ENCODE measurements at regions not wholly inside any gene's neighbourhood (a gene's known extent, or its start where the extent isn't known, plus 50 kb on each side); places are given as distances from the start of the nearest gene placed in this dataset.

- Histone ChIP-seq H3K36me3 (ENCODE audit: control insufficient read depth, low read length) (no peaks in the 10 kb centered on the region), H3K4me2 (ENCODE audit: low read length) (no peak overlapping the region)
- TF ChIP-seq EZH2phosphoT487 (IDR thresholded peaks at IDR 0.05; ENCODE audit: borderline replicate concordance, low read length) (no peak), CTCF (IDR thresholded peaks at IDR 0.05; ENCODE audit: low read depth, low read length, poor library complexity, severe bottlenecking) (no peak)
Measured at GRCh38 chr4:62344474-62344873, 1144.3 kb downstream of the ADGRL3 start.

GRCh38 chr4:62342346-62342745 is 1142.2 kb downstream of the ADGRL3 start:
- no peaks in the 10 kb centered on the region for H3K9me2 ChIP-seq (replicated peaks; ENCODE audit: control insufficient read depth, low read length)
- H3K27ac ChIP-seq (ENCODE audit: low read depth, low read length), result no peak overlapping the region
- peaks cover 3% of the 10 kb centered on the region; the same call in 1 of the 2 replicates for H3K9me3 ChIP-seq (ENCODE audit: control insufficient read depth, insufficient read depth, low read length)
- no peak for TF ChIP-seq CTCF (IDR thresholded peaks at IDR 0.05; ENCODE audit: low read depth, low read length, poor library complexity, severe bottlenecking)
- no peak for TF ChIP-seq EZH2phosphoT487 (IDR thresholded peaks at IDR 0.05; ENCODE audit: borderline replicate concordance, low read length)
- H3K27me3 ChIP-seq (ENCODE audit: control insufficient read depth, low read length), result no peaks in the 10 kb centered on the region
- H3K4me1 ChIP-seq (ENCODE audit: control insufficient read depth, low read length), result no peaks in the 10 kb centered on the region
- no peak overlapping the region for H3K4me2 ChIP-seq (ENCODE audit: low read length)
- H3K79me2 ChIP-seq (ENCODE audit: control insufficient read depth, low read length), result no peaks in the 10 kb centered on the region
- no peaks in the 10 kb centered on the region for H3K36me3 ChIP-seq (ENCODE audit: control insufficient read depth, low read length)
- H3F3A ChIP-seq (ENCODE audit: control insufficient read depth, insufficient read depth), result no peaks in the 10 kb centered on the region
- H4K20me1 ChIP-seq (ENCODE audit: control insufficient read depth, insufficient read depth, low read depth, low read length), result no peaks in the 10 kb centered on the region
- no peak overlapping the region for H3K4me3 ChIP-seq (ENCODE audit: low read length)

More at GRCh38 chr4:62344474-62344873, 1144.3 kb downstream of the ADGRL3 start:
- no peaks in the 10 kb centered on the region for H3K4me1 ChIP-seq (ENCODE audit: control insufficient read depth, low read length)
- peaks cover 3% of the 10 kb centered on the region; the same call in 1 of the 2 replicates for H3K9me3 ChIP-seq (ENCODE audit: control insufficient read depth, insufficient read depth, low read length)
- H3K27ac ChIP-seq (ENCODE audit: low read depth, low read length), result no peak overlapping the region
- H3K4me3 ChIP-seq (ENCODE audit: low read length), result no peak overlapping the region
- H3K9me2 ChIP-seq (replicated peaks; ENCODE audit: control insufficient read depth, low read length), result no peaks in the 10 kb centered on the region
- no peaks in the 10 kb centered on the region for H3K27me3 ChIP-seq (ENCODE audit: control insufficient read depth, low read length)
- no peaks in the 10 kb centered on the region for H3F3A ChIP-seq (ENCODE audit: control insufficient read depth, insufficient read depth)
- H3K79me2 ChIP-seq (ENCODE audit: control insufficient read depth, low read length), result no peaks in the 10 kb centered on the region
- no peaks in the 10 kb centered on the region for H4K20me1 ChIP-seq (ENCODE audit: control insufficient read depth, insufficient read depth, low read depth, low read length)

GRCh38 chr4:62328526-62328925 is 1128.4 kb downstream of the ADGRL3 start:
- Histone ChIP-seq H3K4me1 (ENCODE audit: control insufficient read depth, low read length) (no peaks in the 10 kb centered on the region), H3K4me2 (ENCODE audit: low read length) (no peak overlapping the region), H3K9me2 (replicated peaks; ENCODE audit: control insufficient read depth, low read length) (no peaks in the 10 kb centered on the region), H3K79me2 (ENCODE audit: control insufficient read depth, low read length) (no peaks in the 10 kb centered on the region), H3F3A (ENCODE audit: control insufficient read depth, insufficient read depth) (no peaks in the 10 kb centered on the region), H3K4me3 (ENCODE audit: low read length) (no peak overlapping the region), H4K20me1 (ENCODE audit: control insufficient read depth, insufficient read depth, low read depth, low read length) (no peaks in the 10 kb centered on the region), H3K36me3 (ENCODE audit: control insufficient read depth, low read length) (no peaks in the 10 kb centered on the region), H3K27ac (ENCODE audit: low read depth, low read length) (no peak overlapping the region), H3K9me3 (ENCODE audit: control insufficient read depth, insufficient read depth, low read length) (no peaks in the 10 kb centered on the region), H3K27me3 (ENCODE audit: control insufficient read depth, low read length) (no peaks in the 10 kb centered on the region)
- no peak for TF ChIP-seq EZH2phosphoT487 (IDR thresholded peaks at IDR 0.05; ENCODE audit: borderline replicate concordance, low read length)
- TF ChIP-seq CTCF (IDR thresholded peaks at IDR 0.05; ENCODE audit: low read depth, low read length, poor library complexity, severe bottlenecking), result no peak

Data from DOHH2 (cell line).